K562 (cell line): ENCODE measurements at regions not wholly inside any gene's neighbourhood (a gene's known extent, or its start where the extent isn't known, plus 50 kb on each side); places are given as distances from the start of the nearest gene placed in this dataset.

Experiments used
- ATAC-seq: fragments of 200-7000 bp; cut with Tn5 transposase; 3 replicates; pipeline ENCODE4 v1.9.1; 2020; ENCODE audit warnings: moderate library complexity
- BruUV-seq: library from RNA; stranded (reverse); fragments of 400-500 nt; replicated peaks from 2 replicates; lab custom pipeline; 2021; lab: Mats Ljungman, UMichigan
- CTCF ChIA-PET: fragments of 300-600 bp; formaldehyde crosslinking; extraction: SDS; loops from one replicate; lab custom pipeline; 2021; ENCODE audit warnings: low intra/inter-chr PET ratio; lab: Yijun Ruan, JAX
- POLR2A ChIA-PET: fragments of 300-600, 350-650 bp; sonication (Branson Sonifier 250); formaldehyde crosslinking; extraction: SDS; loops from one replicate; lab custom pipeline; 2021; ENCODE audit warnings: antibody characterized with exemption, inconsistent platforms; lab: Yijun Ruan, JAX
- DNase-seq, 4 experiments: peaks; one replicate each; pipeline versions ENCODE4 v3.0.0 to v3.0.0-alpha.2; 2011 to 2018; ENCODE audit warnings: low spot score in 3 of 4, mixed read lengths in 3 of 4; ENCODE audit errors: extremely low read depth in 1 of 4
- FAIRE-seq: peaks from 2 replicates; lab custom pipeline; 2011; peaks lifted over from hg19 to GRCh38; lab: Jason Lieb, UNC
- H2AFZ ChIP-seq: 2 replicates; pipeline ENCODE4 v1.6.0; 2011; ENCODE audit warnings: low read depth, low read length, control low read depth, inconsistent platforms
- H3K27ac ChIP-seq: fragments of 200-600 bp; 3 replicates; pipeline ENCODE4 v1.8.0; 2011; ENCODE audit warnings: low read depth, mild to moderate bottlenecking, control low read depth, inconsistent platforms, low read length, moderate library complexity, mixed read lengths; ENCODE audit errors: extremely low read depth
- H3K27me3 ChIP-seq, 2 experiments: fragments of 300-600 bp in 1 of 2; 2 replicates in 1 of 2; 3 replicates in 1 of 2; pipeline versions ENCODE4 v1.6.0 to v1.8.0; 2011; ENCODE audit warnings: inconsistent platforms in 2 of 2, low read length in 2 of 2, mild to moderate bottlenecking in 1 of 2, mixed read lengths in 1 of 2, moderate library complexity in 1 of 2; ENCODE audit not compliant: control insufficient read depth in 2 of 2, insufficient read depth in 2 of 2
- H3K36me3 ChIP-seq: fragments of 300-600 bp; 3 replicates; pipeline ENCODE4 v1.8.0; 2011; ENCODE audit warnings: mild to moderate bottlenecking, low read length, inconsistent platforms; ENCODE audit not compliant: control insufficient read depth, insufficient read depth
- H3K4me1 ChIP-seq, 2 experiments: fragments of 200-600 bp in 1 of 2; replicated peaks in 1 of 2; 2 replicates in 1 of 2; 3 replicates in 1 of 2; pipeline versions ENCODE4 v1.5.1 to v1.8.0; 2011; ENCODE audit warnings: inconsistent platforms in 2 of 2, low read length in 2 of 2, mild to moderate bottlenecking in 1 of 2, mixed read lengths in 1 of 2, moderate library complexity in 1 of 2; ENCODE audit not compliant: control insufficient read depth in 2 of 2, insufficient read depth in 2 of 2
- H3K4me2 ChIP-seq: 2 replicates; pipeline ENCODE4 v1.6.1; 2011; ENCODE audit warnings: low read length, control low read depth, inconsistent platforms, mixed read lengths; ENCODE audit not compliant: insufficient read depth
- H3K4me3 ChIP-seq: fragments of 200-600 bp; sonication (generic), shearing (Covaris generic); 2 replicates; pipeline ENCODE4 v1.5.1; 2016; ENCODE audit warnings: control low read depth, inconsistent platforms
- H3K79me2 ChIP-seq: fragments of 200-600 bp; 3 replicates; pipeline ENCODE4 v1.8.0; 2011; ENCODE audit warnings: low read length, inconsistent platforms; ENCODE audit not compliant: control insufficient read depth, insufficient read depth
- H3K9ac ChIP-seq, 2 experiments: 2 replicates each; pipeline versions ENCODE4 v1.6.0 to v1.6.1; 2011; ENCODE audit warnings: low read depth in 2 of 2, low read length in 2 of 2, control low read depth in 1 of 2, inconsistent platforms in 1 of 2, mild to moderate bottlenecking in 1 of 2, mixed read lengths in 1 of 2; ENCODE audit not compliant: insufficient read depth in 1 of 2
- H3K9me1 ChIP-seq: one replicate; pipeline ENCODE4 v1.6.0; 2011; ENCODE audit warnings: inconsistent platforms, mild to moderate bottlenecking, low read length, moderate library complexity; ENCODE audit not compliant: control insufficient read depth, insufficient read depth
- H3K9me3 ChIP-seq: replicated peaks from 2 replicates; pipeline ENCODE4 v1.5.1; 2011; ENCODE audit warnings: low read depth, low read length, inconsistent platforms; ENCODE audit not compliant: control insufficient read depth, insufficient read depth
- H4K20me1 ChIP-seq: replicated peaks from 2 replicates; pipeline ENCODE4 v1.6.1; 2011; ENCODE audit warnings: low read length, inconsistent platforms, mixed read lengths; ENCODE audit not compliant: control insufficient read depth, insufficient read depth
- ATF6 ChIP-seq: sonication (generic); formaldehyde crosslinking; IDR thresholded peaks from 2 replicates; pipeline ENCODE4 v1.4.0; 2020; ENCODE audit warnings: mild to moderate bottlenecking, missing genetic modification reagents
- ELF2 ChIP-seq: fragments of 250-450 bp; sonication (Bioruptor Pico); IDR thresholded peaks from 2 replicates; pipeline ENCODE4 v1.5.0; 2021; ENCODE audit warnings: mild to moderate bottlenecking
- GMEB1 ChIP-seq: fragments of 250-450 bp; sonication (Bioruptor Pico); IDR thresholded peaks from 2 replicates; pipeline ENCODE4 v1.4.0; 2020; ENCODE audit warnings: mild to moderate bottlenecking
- KLF16 ChIP-seq: IDR thresholded peaks from 2 replicates; pipeline ENCODE4 v1.6.1; 2016; ENCODE audit warnings: antibody characterized with exemption
- MTA1 ChIP-seq: fragments of 450-650 bp; IDR thresholded peaks from 2 replicates; pipeline ENCODE4 v1.6.1; 2017; ENCODE audit warnings: borderline replicate concordance
- NR0B1 ChIP-seq: fragments of 450-650 bp; IDR thresholded peaks from one replicate; pipeline ENCODE4 v1.6.1; 2018; ENCODE audit warnings: mild to moderate bottlenecking, moderate library complexity; ENCODE audit not compliant: partially characterized antibody
- POLR2B ChIP-seq: fragments of 450-650 bp; IDR thresholded peaks from 2 replicates; pipeline ENCODE4 v1.6.1; 2018; ENCODE audit warnings: low read depth; ENCODE audit not compliant: partially characterized antibody
- SMAD2 ChIP-seq: fragments of 150-350 bp; IDR thresholded peaks from 2 replicates; pipeline ENCODE4 v1.6.1; 2014; ENCODE audit warnings: low read depth, mild to moderate bottlenecking, low read length
- ZBTB33 ChIP-seq: sonication (generic); formaldehyde crosslinking; IDR thresholded peaks from 2 replicates; pipeline ENCODE4 v1.8.1; 2023; ENCODE audit warnings: mild to moderate bottlenecking, missing genetic modification reagents
- ZNF695 ChIP-seq: fragments of 450-650 bp; formaldehyde crosslinking; IDR thresholded peaks from 2 replicates; pipeline ENCODE4 v1.4.0; 2020; ENCODE audit warnings: mild to moderate bottlenecking, moderate library complexity
- WGBS: fragments of 100-300 bp; shearing (Covaris generic); methylation state at CpG from one replicate; pipeline ENCODE4 v1.1.6; 2016; ENCODE audit warnings: low coverage, mixed read lengths; ENCODE audit not compliant: insufficient coverage; ENCODE audit errors: missing lambda C conversion rate; 5-methylcytosine and 5-hydroxymethylcytosine counted together
- in situ Hi-C: fragments of 300-500 bp; cut with MboI; formaldehyde crosslinking; loops from 4 replicates; pipeline ENCODE4 v1.15.0; 2018; ENCODE audit warnings: inconsistent platforms, mixed read lengths
- intact Hi-C: fragments of 100-400 bp; cut with micrococcal nuclease; formaldehyde crosslinking; loops from 2 replicates; pipeline ENCODE4 v1.14.2; 2022

- no peak overlapping the region for H3K4me3 ChIP-seq
- H2AFZ ChIP-seq: no peak overlapping the region
- intact Hi-C loops (no loop called here), in situ Hi-C loops (no loop called here)
- H3K4me1 ChIP-seq: no peaks in the 10 kb centered on the region
- H4K20me1 ChIP-seq: no peaks in the 10 kb centered on the region
- POLR2A ChIA-PET: no interaction called here
- H3K4me2 ChIP-seq: no peak overlapping the region
- no TSS peak for BruUV-seq
- CTCF ChIA-PET: no interaction called here
- ATAC-seq (no peak), FAIRE-seq (no peak), DNase-seq (no peak)
- TF ChIP-seq ATF6 (CRISPR knock-in tag) (no peak), MTA1 (no peak)
- no peak overlapping the region for H3K27ac ChIP-seq
- H3K79me2 ChIP-seq: no peaks in the 10 kb centered on the region
- H3K9ac ChIP-seq: no peak overlapping the region
- WGBS: 0% methylated on average over 3 of the region's 3 CpGs
- H3K9me3 ChIP-seq: no peaks in the 10 kb centered on the region
- no peaks in the 10 kb centered on the region for H3K9me1 ChIP-seq
- H3K36me3 ChIP-seq: no peaks in the 10 kb centered on the region
- H3K27me3 ChIP-seq: no peaks in the 10 kb centered on the region
Measured at GRCh38 chr11:29231586-29231985, 785.2 kb downstream of the KCNA4 start.

- Histone ChIP-seq H3K36me3 (no peaks in the 10 kb centered on the region), H3K4me2 (no peak overlapping the region), H2AFZ (no peak overlapping the region), H3K27ac (no peak overlapping the region), H3K9me1 (no peaks in the 10 kb centered on the region), H3K4me3 (no peak overlapping the region), H4K20me1 (no peaks in the 10 kb centered on the region), H3K9me3 (no peaks in the 10 kb centered on the region), H3K79me2 (no peaks in the 10 kb centered on the region), H3K27me3 (no peaks in the 10 kb centered on the region), H3K4me1 (no peaks in the 10 kb centered on the region), H3K9ac (no peak overlapping the region)
- ATAC-seq: no peak
- no peak for DNase-seq
- POLR2A ChIA-PET: no interaction called here
- intact Hi-C loops: no loop called here
- no TSS peak for BruUV-seq
- in situ Hi-C loops: no loop called here
- WGBS: 0% methylated on average over 6 of the region's 6 CpGs
- FAIRE-seq: no peak
- CTCF ChIA-PET: no interaction called here
- TF ChIP-seq ZNF695 (CRISPR knock-in tag) (no peak), ELF2 (no peak), SMAD2 (no peak), GMEB1 (CRISPR knock-in tag) (no peak), ZBTB33 (CRISPR knock-in tag) (no peak), NR0B1 (no peak), KLF16 (no peak), POLR2B (no peak)
Measured at GRCh38 chr11:29227811-29228210, 789.0 kb downstream of the KCNA4 start.
